Umbilical cord (tissue), 1 donor: ENCODE measurements at regions not wholly inside any gene's neighbourhood (a gene's known extent, or its start where the extent isn't known, plus 50 kb on each side); places are given as distances from the start of the nearest gene placed in this dataset.
"Not testable (repeated sequence)": the region's sequence is repeated elsewhere in the genome, so short reads cannot be mapped to it uniquely, and the experiment has no call there.

Experiments
- DNase-seq: peaks from one replicate; pipeline ENCODE4 v3.0.0-alpha.2; 2015; ENCODE audit warnings: low spot score

- no peak for DNase-seq
These were observed 208.3 kb downstream of the TOMM20 start for GRCh38 chr1:234920136-234920842.

- DNase-seq, result peak; percentile 63
These were observed 209.5 kb downstream of the TOMM20 start for GRCh38 chr1:234918961-234919761.

- peak; percentile 70 for DNase-seq
These were observed 210.3 kb downstream of the TOMM20 start for GRCh38 chr1:234918181-234918841.

- no peak for DNase-seq
These were observed 211.0 kb downstream of the TOMM20 start for GRCh38 chr1:234917495-234918180.

GRCh38 chr1:234916840-234917239 lies 211.8 kb downstream of the TOMM20 start:
- DNase-seq, result no peak

- DNase-seq, result peak; percentile 62
These were observed 212.5 kb downstream of the TOMM20 start for GRCh38 chr1:234915924-234916675.

- no peak for DNase-seq
These were observed 213.9 kb downstream of the TOMM20 start for GRCh38 chr1:234914606-234915290.

GRCh38 chr1:234913771-234914170 lies 214.9 kb downstream of the TOMM20 start:
- no peak for DNase-seq

GRCh38 chr1:234913278-234913649 lies 215.4 kb downstream of the TOMM20 start:
- DNase-seq, result no peak

- no peak for DNase-seq
These were observed 215.9 kb downstream of the TOMM20 start for GRCh38 chr1:234912548-234913277.

- DNase-seq, result no peak
These were observed 216.8 kb downstream of the TOMM20 start for GRCh38 chr1:234911787-234912186.

- DNase-seq, result not testable (repeated sequence)
These were observed 217.5 kb downstream of the TOMM20 start for GRCh38 chr1:234911136-234911535.

- DNase-seq, result no peak
These were observed 218.8 kb downstream of the TOMM20 start for GRCh38 chr1:234909851-234910250.

GRCh38 chr1:234909307-234909810 lies 219.3 kb downstream of the TOMM20 start:
- no peak for DNase-seq

- no peak for DNase-seq
These were observed 220.1 kb downstream of the TOMM20 start for GRCh38 chr1:234908571-234908970.

GRCh38 chr1:234907940-234908405 lies 220.7 kb downstream of the TOMM20 start:
- peak; percentile 88 for DNase-seq

GRCh38 chr1:234907208-234907939 lies 221.3 kb downstream of the TOMM20 start:
- DNase-seq, result no peak

GRCh38 chr1:234906654-234907053 lies 222.0 kb downstream of the TOMM20 start:
- DNase-seq, result no peak
